Left renal cortex interstitium (tissue), 4 donors: ENCODE measurements at regions not wholly inside any gene's neighbourhood (a gene's known extent, or its start where the extent isn't known, plus 50 kb on each side); places are given as distances from the start of the nearest gene placed in this dataset.
"Not testable (repeated sequence)": the region's sequence is repeated elsewhere in the genome, so short reads cannot be mapped to it uniquely, and the experiment has no call there.

ENCODE experiments used
- DNase-seq, 4 donors: peaks; one replicate each; pipeline ENCODE4 v3.0.0-alpha.2; 2013; ENCODE audit warnings: low read depth in 4 of 4, low spot score in 2 of 4, missing footprints in 1 of 4

DNA sequence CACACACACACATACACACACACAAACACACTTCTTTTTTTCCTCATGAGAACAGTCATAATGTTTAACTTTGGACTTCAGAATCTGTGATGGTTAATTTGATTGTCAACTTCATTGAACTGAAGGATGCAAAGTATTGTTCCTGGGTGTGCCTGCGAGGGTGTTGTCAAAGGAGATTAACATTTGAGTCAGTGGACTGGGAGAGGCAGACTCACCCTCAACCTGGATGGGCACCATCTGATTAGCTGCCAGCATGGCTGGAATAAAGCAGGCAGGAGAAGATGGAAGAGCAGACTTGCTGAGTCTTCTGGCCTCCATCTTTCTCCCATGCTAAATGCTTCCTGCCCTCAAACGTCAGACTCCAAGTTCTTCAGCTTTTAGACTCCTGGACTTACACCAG is 167.6 kb upstream of the CRBN start:
- not testable (repeated sequence) for DNase-seq

DNA sequence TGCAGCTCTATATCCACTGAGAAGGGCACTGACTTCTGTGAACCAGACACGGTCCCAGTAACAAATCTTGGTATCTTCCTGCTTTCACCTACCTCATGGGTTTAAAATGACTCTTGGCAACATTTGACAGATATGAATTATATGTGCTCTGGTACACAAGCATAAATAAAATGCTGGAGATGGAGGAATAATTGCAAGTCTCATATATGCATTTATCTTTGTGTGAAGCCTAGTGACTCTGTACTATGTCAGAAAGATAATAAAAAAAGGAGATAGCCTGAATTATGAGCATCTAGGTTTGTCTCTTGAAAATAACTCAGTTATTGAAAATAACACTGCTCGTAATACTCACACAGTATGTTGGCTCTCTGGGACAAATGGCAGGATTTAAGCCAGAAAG is 167.1 kb upstream of the CRBN start:
- DNase-seq = no peak

DNA sequence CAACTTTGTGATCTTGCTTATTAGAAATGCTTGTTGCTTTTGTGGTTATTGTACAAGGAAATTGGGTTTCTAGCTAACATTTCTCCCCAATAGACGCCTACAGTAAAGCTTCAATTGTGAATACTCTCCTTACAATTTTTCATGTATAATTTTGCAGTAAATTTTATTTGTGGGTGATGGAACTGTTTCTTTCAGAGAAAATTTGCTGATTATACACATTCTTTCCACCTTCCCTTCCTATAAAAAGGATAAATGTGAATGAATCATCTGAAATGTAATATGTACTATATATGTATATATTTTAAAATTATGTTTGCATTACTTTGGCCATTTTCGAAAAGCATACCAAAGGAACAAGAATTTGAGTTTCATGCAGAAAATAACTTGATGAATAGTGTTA is 162.7 kb upstream of the CRBN start:
- DNase-seq = no peak

DNA sequence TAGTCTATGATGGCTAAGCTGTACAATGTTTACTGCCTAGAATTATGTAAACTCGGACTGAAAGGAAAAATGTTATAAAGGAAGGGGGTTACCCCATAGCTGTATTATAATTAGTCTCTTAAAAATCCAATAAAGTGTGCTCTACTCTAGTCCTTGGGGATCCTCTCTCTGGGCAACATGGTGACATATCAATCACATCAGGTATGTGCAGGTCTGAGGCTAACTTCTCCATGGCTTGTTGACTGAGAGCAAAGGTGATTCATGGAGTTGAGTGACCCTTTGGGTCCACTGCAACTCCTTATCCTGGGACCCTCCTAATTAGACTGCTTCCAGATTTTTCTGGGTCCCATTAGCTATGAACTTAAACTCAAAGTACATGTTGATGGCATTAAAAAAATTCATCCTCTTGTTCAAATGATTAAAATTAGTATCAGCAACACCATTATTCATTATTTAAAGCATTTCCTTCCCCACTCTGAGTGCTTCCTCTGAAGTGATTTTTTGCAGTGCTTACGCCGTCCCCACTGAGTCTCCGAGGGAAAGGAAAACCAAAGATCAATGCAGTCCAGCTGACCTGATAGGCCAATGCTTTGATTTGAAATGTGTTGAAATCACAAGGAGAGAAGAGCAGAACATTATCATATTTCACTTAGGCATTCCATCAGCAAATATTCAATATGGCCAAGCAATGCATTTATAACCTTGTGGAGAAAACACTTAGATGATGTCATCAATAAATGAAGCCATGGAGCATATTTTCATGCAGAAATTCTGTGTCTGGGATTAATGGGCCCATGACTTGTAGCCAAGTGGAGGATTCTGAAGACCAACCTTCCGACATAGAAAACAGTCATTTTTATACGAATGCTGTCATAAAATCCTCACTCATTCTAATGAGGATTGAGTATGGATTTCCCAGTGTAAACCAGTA is 161.7 kb upstream of the CRBN start:
- DNase-seq = no peak

DNA sequence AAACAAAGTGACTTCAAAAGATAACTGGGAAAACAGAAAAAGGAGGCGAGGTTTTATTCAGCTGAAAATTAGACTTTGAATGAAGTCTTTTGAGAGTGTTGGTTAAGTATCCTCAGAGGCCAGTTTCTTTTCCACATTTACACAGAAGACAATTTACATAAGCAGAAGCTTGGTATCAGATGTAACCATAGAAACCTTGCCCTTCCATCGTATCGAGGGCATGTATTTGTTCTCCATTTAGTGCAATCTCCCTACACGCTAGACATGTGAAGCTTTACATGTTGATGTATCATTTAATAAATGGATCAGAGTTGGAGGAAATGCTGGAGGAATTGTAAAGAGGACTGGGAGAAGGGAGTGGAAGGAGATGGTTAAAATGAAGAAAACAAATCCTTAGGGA is 161.0 kb upstream of the CRBN start:
- no peak for DNase-seq

DNA sequence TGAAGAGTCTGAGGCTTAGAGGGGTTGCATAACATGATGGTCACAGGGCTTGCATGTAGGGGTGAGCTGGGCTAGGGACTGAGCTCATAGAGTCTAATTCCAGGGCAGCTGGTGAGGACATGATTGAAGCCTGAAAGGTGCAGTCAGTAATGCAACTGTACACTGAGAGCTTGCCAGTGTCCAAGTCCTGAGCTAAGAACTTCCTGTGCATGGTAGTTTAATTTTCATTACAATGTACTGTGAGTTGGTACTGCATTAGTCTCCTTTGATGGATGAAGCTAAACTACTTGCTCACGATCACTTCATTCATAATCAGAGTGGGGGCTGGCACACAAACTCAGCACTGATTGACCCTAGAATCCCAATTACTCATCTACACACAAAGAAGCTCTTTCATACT is 156.4 kb upstream of the CRBN start:
- DNase-seq = no peak

DNA sequence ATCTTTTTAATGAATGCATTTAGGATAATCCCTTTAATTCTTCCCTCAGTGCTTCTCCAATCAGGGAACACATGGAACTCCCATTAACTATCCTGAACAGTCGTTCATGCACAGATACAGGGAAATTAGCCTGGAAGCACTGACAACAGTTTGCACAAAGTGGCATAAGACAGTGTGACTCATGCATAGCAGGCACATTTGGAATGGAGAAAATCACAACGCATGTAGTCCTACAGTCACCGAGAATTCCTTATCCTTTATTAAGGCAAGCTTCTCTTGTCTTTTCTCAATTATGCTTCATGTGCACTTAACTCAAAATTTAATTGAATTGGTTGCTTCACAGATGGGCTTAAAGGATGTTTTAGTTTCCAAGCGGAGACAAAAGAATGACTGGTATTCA is 155.0 kb upstream of the CRBN start:
- DNase-seq = no peak

DNA sequence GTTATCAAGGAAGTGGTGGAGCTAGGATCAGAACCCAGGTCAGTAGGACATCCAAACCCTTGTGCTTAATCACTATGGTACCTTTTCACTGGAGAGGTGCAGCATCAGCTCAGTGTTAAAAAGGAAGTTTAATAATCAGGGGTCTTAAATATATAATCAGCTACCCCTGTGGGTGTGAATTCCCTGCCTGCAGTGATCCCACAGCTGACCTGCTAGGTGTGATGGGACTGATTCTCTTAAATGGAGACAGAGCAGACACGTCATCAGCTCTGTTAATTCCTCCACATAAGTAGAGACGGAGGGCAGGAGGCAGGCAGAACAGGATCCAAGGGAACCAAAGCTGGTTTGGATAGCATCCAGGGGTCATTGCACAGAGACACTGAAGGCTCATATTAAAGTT is 154.1 kb upstream of the CRBN start:
- DNase-seq = no peak

DNA sequence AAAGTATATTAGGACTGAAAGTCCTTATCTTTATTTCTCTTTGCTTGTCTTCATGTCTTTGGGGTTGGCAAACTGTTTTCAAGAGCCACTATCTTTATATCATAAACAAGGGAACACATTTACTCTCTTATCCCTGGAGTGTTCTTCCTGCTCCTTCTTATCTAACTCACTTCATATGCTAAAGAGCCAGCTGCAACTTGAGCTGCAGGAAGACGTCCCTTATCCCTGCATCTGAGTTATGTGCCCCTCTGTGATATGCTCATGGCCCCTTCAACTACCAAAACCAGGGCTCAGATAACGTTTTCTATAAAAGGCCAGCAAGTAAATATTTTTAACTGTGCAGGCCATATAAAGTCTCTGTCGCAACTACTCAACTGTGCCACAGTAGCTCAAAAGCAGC is 137.0 kb upstream of the CRBN start:
- DNase-seq = no peak

DNA sequence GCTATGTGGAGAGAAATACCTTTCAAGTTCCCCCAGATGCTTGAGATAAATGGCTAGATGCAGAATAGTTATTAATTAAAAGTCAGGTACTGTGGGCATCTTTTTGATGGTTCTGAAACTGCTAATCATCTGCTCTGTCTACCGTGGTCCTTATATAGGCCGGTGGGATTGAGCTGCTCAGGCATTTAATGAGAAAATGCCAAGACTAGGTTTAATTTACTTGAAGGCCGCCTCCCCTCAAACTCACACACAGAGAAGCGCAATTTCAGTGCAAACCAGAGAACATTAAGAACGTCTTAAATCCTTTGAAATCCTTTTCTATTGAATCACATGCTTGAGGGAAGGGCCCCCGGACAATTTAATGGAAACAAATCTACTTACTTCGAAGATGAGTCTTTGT is 136.4 kb upstream of the CRBN start:
- no peak for DNase-seq

DNA sequence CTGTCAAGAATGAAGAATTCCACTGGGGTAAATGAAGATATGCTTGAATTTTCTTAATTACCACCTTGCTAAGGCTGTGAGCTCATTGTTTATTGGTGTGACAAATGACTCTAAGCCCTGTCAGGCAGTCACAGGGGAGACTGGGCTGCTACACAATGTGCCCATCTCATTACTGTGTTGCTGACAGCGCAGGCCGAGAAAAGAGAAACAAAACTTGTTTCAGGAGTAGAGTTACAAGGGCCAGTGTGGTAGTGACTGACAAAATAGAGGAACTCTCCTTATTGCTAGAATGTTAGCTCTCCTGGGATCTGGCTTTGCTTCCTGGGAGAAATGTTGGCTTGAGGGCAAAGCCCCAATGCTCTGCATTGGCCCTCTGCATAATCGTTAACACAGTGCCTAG is 130.4 kb upstream of the CRBN start:
- DNase-seq = no peak

DNA sequence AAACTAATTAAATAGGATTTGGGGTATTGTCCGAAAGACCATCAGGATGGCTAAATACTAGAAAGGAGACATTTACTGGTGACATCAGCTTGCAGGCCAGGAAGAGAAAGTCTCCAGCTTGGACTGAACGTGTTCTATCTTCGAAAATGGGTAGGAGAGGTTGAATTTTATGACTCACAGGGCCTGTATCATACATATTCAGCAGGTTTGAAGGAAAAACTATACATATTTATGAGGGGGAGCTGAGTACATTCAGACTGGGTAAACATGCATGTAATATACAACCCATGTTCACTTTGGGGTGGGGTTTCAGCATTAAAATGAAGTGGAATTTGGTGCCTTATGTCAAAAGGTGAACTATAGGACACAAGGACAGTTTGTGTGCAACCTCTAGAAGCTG is 129.3 kb upstream of the CRBN start:
- DNase-seq = no peak

DNA sequence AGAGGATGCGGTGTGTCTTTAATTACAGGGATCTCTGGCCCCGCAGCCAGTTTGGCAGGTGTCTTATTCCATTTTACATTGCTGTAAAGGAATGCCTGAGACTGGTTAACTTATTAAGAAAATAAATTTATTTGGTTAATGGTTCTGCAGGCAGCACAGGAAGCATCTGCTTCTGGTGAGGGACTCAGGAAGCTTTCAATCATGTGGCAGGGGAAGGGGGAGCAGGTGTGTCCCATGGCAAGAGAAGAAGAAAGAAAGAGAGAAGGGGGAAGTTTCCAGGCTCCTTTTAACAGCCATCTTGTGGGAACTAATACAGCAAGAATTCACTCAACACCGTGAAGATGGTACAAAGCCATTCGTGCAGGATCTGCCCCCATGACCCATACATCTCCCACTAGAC is 128.0 kb upstream of the CRBN start:
- DNase-seq = no peak

DNA sequence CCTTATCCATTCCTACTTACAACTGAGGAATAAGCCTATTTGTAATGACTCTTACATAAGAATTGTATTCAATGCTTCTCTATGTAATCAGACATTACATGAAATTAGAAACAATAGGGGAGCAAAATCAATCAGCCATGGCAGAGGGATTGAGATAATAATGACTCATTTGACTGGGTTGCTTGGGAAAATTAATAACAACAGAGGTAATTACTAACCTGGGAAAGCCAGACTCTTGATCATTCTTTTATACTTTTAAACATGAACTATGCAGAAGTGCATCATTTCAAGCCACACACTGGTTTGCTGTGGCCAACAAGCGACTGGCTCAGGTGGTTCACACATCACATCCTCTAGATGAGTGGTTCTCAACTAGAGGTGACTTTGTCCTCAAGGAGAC is 126.3 kb upstream of the CRBN start:
- DNase-seq = no peak

DNA sequence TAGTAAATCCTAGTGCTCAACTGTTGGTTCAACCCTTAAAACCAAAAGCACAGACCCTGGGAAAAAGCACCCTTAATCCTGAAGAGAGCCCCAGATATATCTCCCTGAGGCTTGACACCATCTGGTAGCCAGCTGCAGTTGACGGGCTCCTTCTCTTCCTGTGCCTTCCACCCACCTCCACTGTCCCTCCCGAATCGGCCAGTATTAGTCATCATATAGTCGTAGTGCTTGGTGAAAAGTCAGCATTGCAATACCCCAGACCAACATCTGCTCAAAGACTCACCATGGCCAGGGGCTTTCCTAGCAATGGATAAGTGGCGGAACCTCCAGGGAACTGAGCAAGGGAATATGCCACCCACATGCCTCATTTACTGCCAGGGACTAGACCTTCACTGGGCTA is 125.6 kb upstream of the CRBN start:
- DNase-seq = no peak

DNA sequence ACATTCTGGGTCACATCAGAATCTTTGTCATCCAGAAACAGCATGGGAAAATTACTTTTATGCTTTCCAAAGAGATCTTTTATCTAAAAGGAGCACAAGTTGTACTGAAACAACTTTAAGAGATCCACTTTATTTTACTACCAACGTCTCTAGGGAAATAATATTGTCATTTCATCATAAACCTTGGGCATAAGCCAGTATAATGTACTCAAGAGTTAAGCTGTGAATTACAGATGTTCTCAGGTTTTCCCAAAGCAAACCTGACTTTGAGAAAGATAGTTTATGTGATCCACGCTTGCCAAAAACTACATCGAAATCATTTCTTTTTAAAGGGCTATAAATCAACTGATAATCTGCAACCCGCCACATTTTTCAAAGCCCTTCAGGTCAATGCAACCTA is 124.1 kb upstream of the CRBN start:
- DNase-seq = no peak

DNA sequence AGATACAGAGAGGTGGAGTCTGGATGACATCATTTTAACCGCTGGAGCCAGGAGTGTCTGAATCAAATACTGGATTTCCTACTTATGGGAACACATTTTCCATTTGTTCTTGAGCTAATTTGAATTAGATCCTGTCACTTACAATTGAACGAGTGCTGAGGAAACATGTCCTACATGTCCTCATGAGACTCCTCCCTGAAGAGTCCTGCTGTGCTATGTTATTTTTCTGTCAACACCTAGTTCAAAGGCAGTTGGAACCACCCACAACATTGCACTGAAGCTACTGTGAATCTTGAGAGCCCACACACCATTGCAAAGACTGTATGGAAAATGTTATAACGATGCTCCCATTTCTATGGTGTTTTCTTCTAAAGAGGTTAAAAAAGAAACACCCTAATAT is 123.5 kb upstream of the CRBN start:
- no peak for DNase-seq

DNA sequence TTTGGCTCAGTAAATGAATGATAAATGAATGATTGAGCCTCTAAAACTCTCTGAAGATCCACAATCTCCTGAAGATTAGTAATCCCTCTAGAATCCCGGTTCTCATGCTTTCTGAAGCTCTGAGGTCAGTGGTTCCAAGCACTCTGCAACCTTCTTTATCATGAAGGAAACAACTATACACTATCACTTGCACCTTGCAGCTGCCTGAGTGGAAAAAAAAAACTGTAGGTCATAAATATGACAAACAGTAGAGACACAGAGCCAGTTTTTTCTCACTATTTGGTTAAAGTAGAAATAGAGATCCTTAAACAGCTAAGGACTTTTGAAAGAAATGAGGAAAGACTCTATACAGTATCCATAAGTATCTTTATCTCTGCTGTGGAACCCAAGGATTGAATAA is 122.0 kb upstream of the CRBN start:
- DNase-seq = no peak

DNA sequence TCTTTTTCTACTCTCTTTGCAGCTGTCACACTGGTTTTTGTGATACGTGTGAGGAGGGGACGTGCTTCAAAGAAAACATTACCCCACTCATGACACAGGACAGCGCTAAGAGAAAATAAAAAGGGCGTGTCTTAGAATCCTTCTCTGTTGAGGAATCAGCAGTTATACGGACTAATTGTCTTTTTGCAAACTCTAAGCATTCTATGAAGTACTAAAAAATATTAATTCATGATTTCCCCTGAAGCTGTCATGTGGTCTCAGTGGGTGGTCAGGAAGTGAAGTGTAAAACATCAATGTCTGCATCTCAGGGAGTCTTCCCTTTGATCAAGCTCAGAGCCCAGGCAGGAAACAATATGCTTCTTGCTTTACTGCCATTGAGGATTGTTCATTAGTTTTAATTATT is 117.5 kb upstream of the CRBN start:
- DNase-seq = no peak

DNA sequence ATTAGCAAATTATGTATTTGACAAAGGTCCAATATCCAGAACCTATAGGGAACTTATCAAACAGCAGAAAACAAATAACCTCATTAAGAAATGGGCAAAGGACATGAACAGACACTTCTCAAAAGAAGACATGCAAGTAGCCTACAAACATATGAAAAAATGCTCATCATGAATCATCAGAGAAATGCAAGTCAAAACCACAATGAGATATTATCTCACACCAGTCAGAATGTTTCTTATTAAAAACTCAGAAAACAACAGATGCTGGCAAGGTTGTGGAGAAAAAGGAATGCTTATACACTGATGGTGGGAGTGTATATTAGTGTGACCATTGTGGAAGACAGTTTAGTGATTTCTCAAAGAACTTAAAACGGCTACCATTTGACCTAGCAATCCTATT is 116.1 kb upstream of the CRBN start:
- DNase-seq = no peak

DNA sequence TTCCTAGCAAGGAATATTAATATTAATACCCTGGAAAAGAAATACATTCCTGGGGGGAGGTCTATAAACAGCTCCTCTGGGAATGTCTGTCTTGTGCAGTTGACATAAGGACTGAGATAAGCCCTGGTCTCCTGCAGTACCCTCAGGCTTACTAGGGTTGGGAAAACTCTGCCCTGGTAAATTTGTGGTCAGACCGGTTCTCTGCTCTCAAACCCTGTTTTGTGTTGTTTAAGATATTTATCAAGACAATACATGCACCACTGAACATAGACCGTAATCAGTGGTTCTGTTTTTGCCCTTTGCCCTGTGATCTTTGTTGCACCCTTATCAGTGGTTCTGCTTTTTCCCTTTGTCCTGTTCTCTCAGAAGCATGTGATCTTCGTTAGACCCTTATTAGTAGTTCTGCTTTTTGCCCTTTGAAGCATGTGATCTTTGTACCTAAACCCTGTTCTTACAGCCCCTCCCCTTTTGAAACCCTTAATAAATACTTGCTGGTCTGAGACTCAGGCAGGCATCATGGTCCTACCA is 112.3 kb upstream of the CRBN start:
- not testable (repeated sequence) for DNase-seq

DNA sequence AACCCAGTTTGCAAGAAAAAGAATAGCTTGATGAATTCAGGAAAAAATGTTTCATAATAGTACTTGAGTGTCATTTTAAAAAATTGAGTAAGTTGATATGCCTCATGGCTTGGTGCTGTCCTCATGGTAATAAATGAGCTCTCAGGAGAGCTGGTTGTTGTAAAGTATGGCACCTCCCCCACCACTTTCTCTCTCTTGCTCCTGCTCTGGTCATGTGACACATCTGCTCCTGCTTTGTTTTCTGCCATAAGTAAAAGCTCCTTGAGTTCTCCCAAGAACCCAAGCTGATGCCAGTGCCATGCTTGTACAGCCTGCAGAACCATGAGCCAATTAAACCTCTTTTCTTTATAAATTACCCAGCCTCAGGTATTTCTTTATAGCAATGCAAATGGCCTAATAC is 108.8 kb upstream of the CRBN start:
- DNase-seq = no peak

DNA sequence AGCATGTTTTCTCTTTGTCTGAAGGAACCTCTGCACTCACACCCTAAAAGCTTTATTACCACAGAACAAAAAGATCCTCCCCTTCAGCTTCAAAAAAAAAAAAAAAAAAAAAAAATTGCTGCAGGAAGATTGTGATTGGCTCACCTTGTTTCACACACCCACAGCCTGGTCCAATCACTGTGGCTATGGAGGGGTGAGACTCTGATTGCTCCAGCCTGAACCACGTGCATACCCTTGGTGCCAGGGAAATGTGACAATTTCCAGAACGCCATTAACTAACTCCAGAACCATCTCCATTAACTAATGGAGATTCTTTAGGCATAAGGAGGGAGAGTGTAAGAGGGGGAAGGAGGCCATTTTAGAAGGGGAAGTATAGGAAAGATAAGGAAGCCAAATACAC is 106.5 kb upstream of the CRBN start:
- DNase-seq = no peak
